Spleen (tissue), 7 donors: ENCODE measurements at regions not wholly inside any gene's neighbourhood (a gene's known extent, or its start where the extent isn't known, plus 50 kb on each side); places are given as distances from the start of the nearest gene placed in this dataset.

Source experiments
- POLR2AphosphoS5 ChIP-seq, 3 donors: sonication (generic); formaldehyde crosslinking; IDR thresholded peaks; one replicate each; pipeline ENCODE4 v1.5.1; 2017; ENCODE audit warnings: antibody characterized with exemption in 3 of 3
- TF ChIP-seq, protein P1 (sequence below), 11 experiments: fragments of 200-600 bp in 7 of 11; fragments of 450-650 bp in 4 of 11; sonication (generic) in 4 of 11; IDR thresholded peaks in 8 of 11; conservative IDR thresholded peaks in 3 of 11; 1 replicate in 7 of 11; 2 replicates in 4 of 11; pipeline versions ENCODE4 v1.4.0 to v1.8.0; 2016 to 2021; ENCODE audit warnings: antibody characterized with exemption in 11 of 11, inconsistent platforms in 4 of 11, mild to moderate bottlenecking in 1 of 11
- donor health status: DM: no; HTN: no; CAD: no; lungs with moderate emphysema.
- donor health status: DM: no; HTN: no; CAD: no.
- donor health status: DM: no; HTN: no; CAD: no.

DNA sequence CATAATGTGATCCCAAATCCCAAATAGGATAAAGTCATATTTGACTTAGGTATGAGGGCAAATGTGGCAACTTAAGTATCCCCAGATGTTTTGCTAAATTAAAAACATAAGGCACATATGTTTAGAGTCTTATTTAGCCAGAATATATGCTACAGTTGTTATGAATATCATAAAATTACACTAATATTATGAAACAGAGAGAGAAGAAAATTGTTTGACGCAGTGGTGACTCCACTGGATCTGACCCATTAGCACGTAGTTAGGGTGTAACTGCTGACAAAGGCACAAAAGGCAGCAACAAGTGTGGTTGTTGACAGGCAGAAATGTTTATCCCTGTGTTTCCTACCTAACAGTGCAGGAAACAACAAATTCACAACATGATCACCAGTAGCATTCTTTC lies 152.4 kb upstream of the THBS2 start:
- TF ChIP-seq, protein P1, sequence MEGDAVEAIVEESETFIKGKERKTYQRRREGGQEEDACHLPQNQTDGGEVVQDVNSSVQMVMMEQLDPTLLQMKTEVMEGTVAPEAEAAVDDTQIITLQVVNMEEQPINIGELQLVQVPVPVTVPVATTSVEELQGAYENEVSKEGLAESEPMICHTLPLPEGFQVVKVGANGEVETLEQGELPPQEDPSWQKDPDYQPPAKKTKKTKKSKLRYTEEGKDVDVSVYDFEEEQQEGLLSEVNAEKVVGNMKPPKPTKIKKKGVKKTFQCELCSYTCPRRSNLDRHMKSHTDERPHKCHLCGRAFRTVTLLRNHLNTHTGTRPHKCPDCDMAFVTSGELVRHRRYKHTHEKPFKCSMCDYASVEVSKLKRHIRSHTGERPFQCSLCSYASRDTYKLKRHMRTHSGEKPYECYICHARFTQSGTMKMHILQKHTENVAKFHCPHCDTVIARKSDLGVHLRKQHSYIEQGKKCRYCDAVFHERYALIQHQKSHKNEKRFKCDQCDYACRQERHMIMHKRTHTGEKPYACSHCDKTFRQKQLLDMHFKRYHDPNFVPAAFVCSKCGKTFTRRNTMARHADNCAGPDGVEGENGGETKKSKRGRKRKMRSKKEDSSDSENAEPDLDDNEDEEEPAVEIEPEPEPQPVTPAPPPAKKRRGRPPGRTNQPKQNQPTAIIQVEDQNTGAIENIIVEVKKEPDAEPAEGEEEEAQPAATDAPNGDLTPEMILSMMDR (IDR thresholded peaks at IDR 0.05 in 8 of 11, conservative IDR thresholded peaks at IDR 0.05 in 3 of 11): no peak
- TF ChIP-seq POLR2AphosphoS5 (IDR thresholded peaks at IDR 0.05): no peak
